Femur (tissue), 1 donor: ENCODE measurements at regions not wholly inside any gene's neighbourhood (a gene's known extent, or its start where the extent isn't known, plus 50 kb on each side); places are given as distances from the start of the nearest gene placed in this dataset.
"Not testable (repeated sequence)": the region's sequence is repeated elsewhere in the genome, so short reads cannot be mapped to it uniquely, and the experiment has no call there.

ENCODE experiments used
- DNase-seq: peaks from one replicate; pipeline ENCODE4 v3.0.0-alpha.2; 2017

DNA sequence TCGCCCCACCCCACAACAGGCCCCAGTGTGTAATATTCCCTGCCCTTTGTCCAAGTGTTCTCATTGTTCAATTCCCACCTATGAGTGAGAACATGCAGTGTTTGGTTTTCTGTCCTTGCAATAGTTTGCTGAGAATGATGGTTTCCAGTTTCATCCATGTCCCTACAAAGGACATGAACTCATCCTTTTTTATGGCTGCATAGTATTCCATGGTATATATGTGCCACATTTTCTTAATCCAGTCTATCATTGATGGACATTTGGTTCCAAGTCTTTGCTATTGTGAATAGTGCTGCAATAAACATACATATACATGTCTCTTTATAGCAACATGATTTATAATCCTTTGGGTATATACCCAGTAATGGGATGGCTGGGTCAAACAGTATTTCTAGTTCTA, 132.7 kb downstream of the SNX10 start:
- DNase-seq = not testable (repeated sequence)

DNA sequence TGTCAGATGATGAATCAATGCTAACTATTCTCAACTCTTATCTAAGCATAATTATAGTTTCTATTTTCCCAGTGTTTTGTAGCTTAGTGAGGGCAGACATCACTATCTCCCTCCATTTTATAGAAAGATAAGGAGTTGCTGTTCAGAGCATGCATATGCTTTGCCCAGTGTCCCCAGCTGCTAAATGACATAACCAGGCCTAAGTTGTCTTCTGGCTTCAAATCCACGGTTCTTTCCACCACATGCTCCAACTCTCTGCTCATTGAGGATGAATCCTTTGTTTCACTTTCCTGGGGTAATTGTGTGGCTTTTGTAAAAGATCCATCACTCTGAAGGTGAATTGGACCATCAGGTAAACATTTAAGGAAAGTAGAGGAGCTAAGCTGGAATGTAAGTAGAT, 134.0 kb downstream of the SNX10 start:
- no peak for DNase-seq

- DNase-seq = no peak
These were observed 134.4 kb downstream of the SNX10 start for GRCh38 chr7:26426096-26426495.

DNA sequence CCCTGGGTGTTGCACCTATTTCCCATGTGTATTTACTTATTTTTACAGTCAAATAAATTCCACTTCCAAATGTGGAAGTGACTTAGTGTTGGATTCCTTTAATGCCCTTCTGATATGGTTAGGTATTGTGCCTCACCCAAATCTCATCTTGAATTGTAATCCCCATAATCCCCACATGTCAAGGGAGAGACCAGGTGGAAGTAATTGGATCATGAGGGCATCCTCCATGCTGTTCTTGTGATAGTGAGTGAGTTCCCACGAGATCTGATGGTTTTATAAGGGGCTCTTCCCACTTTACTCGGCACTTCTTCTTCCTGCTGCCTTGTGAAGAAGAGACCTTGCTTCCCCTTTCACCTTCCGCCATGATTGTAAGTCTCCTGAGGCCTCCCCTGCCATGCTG, 136.9 kb downstream of the SNX10 start:
- no peak for DNase-seq

DNA sequence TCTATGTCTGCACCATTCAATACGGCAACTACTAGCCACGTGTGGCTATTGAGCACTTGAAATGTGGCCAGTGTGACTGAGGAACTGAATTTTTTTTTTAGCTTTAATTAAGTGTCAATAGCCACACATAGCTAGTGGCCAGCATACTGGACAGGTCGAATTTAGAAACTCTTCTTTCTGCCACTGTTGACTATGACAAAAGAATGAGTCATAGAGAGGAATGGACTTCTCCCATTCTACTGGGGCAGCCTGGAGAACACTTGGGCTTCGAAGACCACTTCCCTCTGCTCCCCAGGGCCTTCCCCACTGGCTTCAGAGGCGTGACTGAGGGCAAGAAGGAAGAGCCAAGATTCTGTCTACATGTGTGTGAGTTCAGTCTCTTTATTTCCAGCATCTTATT, 137.5 kb downstream of the SNX10 start:
- DNase-seq = no peak

DNA sequence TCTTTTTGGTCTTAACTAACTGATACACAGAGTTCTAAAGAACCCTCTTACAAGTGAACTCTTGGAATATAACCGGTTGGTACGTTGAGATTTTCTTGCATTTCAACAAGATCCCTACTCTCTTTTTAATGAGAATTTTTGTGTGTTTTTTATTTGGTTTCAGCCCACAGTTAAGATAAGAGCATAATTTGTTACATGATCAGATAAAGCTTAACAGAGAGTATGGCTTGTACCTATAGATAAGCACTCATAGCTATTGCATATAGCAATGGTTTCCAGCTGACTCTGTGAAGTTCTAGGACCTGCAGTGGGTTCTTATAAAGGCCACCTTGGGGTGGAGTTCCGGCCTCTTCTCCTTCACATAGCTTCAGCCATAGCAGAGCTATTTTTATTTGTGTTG, 143.3 kb downstream of the SNX10 start:
- no peak for DNase-seq

GRCh38 chr7:26437003-26437532, 145.4 kb downstream of the SNX10 start:
- DNase-seq = no peak

- no peak for DNase-seq
These were observed 146.4 kb downstream of the SNX10 start for GRCh38 chr7:26438078-26438477.

- DNase-seq = no peak
These were observed 148.0 kb downstream of the SNX10 start for GRCh38 chr7:26439521-26440232.

- DNase-seq = no peak
These were observed 148.8 kb downstream of the SNX10 start for GRCh38 chr7:26440233-26441001.

DNA sequence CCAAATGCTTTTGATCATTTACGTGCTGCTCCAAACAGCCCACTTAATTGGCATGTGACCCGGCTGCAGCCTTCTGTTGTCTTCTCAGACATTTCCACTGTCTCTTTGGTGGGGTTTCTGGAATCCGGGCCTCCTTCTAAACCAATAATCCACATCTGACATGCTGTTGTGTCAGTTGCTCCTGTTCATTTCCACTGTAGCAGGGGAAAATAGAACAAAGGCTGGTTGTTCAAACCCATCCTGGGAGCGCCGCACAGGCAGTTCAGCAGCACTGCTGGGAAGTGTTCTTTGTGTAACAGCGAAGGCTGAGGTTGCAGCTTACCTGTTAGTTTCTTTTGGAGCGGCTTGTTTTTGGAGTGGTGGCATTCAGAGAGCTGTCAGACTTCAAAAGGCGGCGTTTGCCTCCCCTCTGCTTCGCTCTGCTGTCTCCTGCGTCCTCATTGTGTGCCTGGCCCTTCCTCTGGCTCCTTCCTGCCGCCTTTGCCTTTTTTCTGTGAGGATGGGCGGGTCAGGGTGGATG, 149.4 kb downstream of the SNX10 start:
- DNase-seq = no peak

DNA sequence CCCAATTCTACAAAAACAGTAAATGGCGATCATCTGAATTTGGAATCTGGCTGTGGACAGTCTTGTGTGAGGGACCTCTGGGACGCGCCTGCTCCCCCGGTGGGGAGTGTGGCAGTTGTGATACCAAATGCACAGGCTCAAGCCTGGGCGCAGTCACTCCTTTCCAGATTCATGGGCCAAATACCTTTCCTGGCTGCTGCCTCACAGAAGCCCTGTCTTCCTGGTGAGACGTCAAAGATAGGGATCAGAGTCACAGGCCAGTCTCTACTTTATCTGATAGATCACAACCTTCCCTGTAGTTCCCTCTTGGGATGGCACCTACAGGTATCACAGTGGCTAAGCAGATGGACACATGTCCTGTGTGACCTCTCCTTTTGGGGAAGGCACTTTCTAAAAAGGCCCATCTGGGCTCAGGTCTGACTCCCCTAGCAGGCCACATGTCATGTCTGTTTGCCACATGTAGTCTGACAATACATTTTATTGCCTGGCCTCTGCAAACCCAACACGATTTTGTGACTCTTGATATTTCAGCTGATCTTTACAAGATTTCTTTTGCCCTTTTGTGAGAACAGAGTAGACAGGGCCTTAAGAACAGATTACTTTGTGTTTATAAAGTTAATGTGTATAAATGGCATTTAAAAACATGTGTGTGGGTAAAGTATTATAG, 150.1 kb downstream of the SNX10 start:
- DNase-seq = no peak

DNA sequence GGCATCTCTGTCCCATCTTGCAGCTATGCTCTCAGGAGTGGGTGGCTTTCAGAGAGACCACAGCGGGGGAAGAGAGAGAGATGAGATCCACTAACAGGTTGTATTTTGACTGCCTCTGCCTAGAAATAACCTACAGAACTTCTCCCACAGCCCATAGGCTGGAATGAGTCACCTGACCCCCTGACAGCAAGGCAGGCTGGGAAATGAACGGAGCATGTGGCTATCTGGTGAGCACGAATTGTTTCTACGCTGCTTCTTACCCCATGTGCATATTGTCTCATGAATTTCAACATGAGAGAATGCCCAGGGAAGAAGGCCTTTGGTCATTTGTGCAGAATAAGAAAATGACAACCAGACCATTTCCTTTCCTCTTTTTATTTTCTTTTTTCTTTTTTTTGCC, 151.3 kb downstream of the SNX10 start:
- no peak for DNase-seq

- DNase-seq = no peak
These were observed 152.1 kb downstream of the SNX10 start for GRCh38 chr7:26443751-26444150.

DNA sequence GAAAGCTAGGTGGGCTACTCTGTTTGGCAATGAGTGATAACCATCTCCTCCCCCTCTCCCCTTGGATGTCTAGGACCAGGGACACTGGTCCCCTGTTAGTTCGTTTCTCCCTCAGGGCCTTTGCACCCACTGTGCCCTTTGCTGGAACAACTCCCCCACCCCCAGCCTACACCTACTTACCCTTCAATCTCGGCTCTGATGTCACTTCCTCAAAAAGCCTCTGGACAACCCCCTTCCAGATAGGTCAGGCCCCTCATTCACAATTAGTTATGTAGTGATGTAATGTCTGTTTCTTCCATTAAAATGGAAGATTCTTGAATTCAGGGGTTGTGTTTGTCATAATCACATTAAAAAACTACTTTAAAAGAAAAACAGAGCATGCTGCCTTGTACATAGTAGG, 152.9 kb downstream of the SNX10 start:
- DNase-seq = no peak

GRCh38 chr7:26447116-26447515, 155.5 kb downstream of the SNX10 start:
- no peak for DNase-seq

DNA sequence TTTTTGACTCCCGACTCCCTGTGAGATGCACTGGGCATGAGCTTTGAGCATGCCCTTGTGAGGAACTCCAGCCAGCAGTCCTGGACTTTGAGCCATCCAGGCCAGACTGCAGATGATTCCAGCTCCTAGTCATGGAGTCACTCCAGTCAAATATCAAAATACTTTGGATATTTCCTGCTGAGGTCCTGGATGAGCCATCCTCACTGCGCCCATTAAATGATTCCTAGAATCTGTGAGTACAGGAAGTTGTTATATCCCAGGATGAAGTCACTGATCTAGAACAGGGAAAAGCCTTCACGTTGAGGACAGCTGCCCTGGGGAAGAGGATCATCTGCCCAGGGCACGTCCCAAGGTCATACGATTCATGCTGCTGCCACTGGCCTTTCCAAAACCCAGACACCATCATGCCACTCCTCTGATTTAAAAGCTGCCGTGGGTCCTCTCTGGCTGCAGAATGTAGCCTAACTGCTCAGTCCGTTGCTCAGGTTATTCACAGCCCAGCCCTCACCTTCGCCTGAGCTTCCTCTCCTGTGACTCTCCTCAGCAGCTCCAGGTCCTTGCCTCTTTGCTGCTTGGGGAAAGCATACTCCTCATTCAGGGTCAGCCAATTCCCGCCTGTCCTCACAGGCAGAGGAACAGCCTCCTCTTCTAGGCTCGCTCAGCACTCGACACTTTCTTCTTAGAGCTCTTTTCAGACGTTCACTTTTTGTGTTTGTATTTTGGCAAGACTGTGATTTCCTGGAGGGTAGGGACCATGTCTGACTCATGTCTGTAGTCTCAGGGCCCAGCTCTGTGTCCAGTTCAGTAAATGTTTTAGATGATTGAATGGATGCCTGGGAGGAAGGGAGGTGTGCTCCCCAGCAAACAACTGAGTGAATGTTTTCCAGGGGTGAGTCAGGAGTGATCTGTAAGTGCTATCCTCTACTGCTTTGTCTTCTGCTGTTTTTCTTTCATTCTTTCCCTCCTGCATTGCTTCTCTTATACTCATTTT, 157.8 kb downstream of the SNX10 start:
- no peak for DNase-seq

- DNase-seq = no peak
These were observed 160.3 kb downstream of the SNX10 start for GRCh38 chr7:26451997-26452396.

DNA sequence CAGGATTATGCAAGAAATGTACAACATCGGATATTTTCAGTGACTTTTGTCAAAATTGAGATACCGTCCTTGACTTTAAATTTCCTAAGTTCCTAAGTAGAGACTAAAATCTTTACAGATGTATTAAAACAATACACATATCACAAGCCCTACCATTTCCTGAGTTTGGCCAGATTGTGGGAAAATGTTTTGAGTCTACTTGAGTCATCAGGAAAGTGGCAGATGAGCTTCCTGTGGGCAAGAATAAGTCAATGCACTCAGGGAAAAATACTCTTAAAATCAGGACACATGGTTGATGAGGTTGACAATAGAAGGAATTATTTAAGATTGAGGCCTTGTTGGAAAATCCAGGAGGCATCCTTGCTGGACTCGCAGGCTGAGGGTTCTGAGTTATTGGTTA, 162.5 kb downstream of the SNX10 start:
- DNase-seq = no peak

- no peak for DNase-seq
These were observed 166.2 kb downstream of the SNX10 start for GRCh38 chr7:26457696-26458327.

DNA sequence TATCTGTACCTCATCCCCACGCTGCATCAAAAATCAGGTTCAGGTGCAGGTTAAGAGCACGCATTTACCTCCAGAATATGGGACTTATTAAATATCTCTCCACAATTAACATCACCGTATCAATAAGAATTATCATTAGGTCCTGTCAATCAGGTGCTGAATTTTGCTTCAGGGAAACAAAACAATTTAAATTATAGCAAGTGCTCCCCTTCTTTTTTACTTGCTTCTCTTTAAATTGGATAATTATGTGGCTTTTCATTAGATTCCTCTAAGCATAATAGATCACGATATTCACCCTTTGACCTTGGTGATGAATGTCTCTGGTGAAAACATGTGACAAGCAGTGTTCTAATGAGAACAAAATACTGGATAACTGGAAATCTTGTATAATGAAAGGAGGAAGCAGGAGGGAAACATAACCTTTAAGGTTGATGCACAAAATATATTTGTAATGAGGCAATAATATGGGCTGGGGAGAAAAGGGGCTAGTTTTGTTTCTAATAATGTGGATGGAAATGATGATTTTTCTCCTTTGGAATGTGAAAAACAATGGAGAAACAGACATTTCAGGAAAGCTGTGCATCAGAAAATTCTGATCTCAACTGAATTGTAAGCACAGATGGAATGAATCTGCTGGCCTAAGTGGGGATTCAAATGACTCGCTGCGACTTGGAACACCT, 166.9 kb downstream of the SNX10 start:
- no peak for DNase-seq
